ENCODE measurements at regions not wholly inside any gene's neighbourhood (a gene's known extent, or its start where the extent isn't known, plus 50 kb on each side); places are given as distances from the start of the nearest gene placed in this dataset.

DNA sequence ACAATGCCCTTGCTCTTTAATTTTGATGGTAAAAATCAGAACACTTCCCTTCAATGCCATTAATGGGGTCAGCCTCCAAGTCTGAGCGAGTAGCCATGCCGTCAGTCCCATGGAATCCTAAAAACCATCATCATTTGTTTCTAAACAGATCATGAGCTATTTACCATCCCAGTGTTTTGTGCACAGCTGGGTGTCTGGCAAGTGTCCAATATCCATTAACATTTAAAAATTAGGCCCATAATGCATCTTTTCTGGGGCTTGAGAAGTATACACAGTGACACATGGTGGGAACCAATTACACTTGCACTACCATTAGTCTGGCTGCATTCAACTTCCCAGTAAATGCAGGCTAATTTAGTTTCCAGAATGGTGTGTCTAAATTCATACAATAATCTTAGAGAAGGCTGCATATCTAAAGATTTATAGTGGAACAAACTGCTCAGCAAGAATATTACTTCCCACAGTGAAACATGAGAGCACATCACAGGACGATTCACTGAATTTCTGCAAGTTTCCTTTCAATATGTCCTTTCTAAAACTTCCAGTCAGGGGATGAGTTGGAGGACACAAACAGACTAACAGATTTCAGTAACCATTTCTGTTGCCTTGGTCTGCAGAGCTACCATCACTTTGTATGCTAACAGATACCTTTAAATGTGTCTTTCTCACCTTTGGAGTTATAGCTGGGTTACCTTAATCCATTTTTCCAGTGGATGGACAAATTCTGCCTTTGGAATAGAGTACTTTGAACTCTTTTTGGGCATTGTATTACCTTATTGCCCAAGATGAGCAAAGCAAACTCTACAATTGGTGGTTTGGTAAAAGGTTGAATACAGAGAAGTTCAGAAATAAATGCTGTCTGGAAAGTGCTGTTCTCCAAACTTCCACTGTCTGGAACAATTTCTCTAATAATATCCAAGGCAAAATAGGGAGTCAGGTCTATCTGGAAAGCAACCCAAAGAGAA is 258.0 kb downstream of the PTBP2 start:
- peaks cover 0 to 2% of the 10 kb centered on the region in 2 experiments; a peak in 1 of 5 replicates for H3K9me3 Mint-ChIP-seq
- H3K18ac ChIP-seq (ENCODE audit: insufficient read length, low read depth, low read length), result no peak overlapping the region
- no peaks in the 10 kb centered on the region; the same call in 1 of the 2 replicates for H3K4me1 ChIP-seq (ENCODE audit: insufficient read depth, low read length)
- H4K91ac ChIP-seq (ENCODE audit: insufficient read length, low read depth, low read length), result no peak overlapping the region
- H4K8ac ChIP-seq (replicated peaks; ENCODE audit: insufficient read length, low read depth, low read length), result no peak overlapping the region
- no peak overlapping the region for H4K5ac ChIP-seq (ENCODE audit: insufficient read length, low read depth, low read length)
- no peak overlapping the region for H3K4me3 Mint-ChIP-seq
- H2BK12ac ChIP-seq (ENCODE audit: insufficient read length, low read depth, low read length), result no peak overlapping the region
- H3K4me1 Mint-ChIP-seq, result peaks cover 10 to 11% of the 10 kb centered on the region in 2 experiments; a peak in 3 of 4 replicates
- H3K79me2 ChIP-seq (ENCODE audit: insufficient read depth, low read length), result no peaks in the 10 kb centered on the region
- no CpG with 5 or more reads among the region's 3 CpGs for WGBS (ENCODE audit: extremely low coverage, insufficient read length, low lambda C conversion rate)
- no peak overlapping the region for H2AFZ ChIP-seq (ENCODE audit: low read length)
- H3K27ac Mint-ChIP-seq, result no peak overlapping the region
- no peak overlapping the region for H3K14ac ChIP-seq (ENCODE audit: insufficient read depth, low read length)
- no peak overlapping the region for H3K27ac ChIP-seq (ENCODE audit: insufficient read length, low read depth, low read length)
- no peaks in the 10 kb centered on the region for H3K23me2 ChIP-seq (ENCODE audit: insufficient read length, low read depth, low read length, poor library complexity, severe bottlenecking)
- H3K9ac ChIP-seq (ENCODE audit: extremely low read depth, insufficient read length, low read length), result no peak overlapping the region
- no peak overlapping the region for H2BK15ac ChIP-seq (ENCODE audit: low read depth, low read length)
- DNase-seq, result no peak
- H3K4me2 ChIP-seq (ENCODE audit: insufficient read depth, insufficient read length, low read length), result peak overlapping the region; percentile 11
- no peaks in the 10 kb centered on the region for H3K27me3 Mint-ChIP-seq (ENCODE audit: low read depth)
- H2BK20ac ChIP-seq (ENCODE audit: low read depth, low read length, poor library complexity, severe bottlenecking), result no peak overlapping the region
- H3K9me3 ChIP-seq (ENCODE audit: control insufficient read depth, low read depth, low read length), result no peaks in the 10 kb centered on the region
- no peak overlapping the region for H2BK5ac ChIP-seq (ENCODE audit: insufficient read length, low read length)
- H2AK5ac ChIP-seq (ENCODE audit: insufficient read length, low read length), result no peak overlapping the region
- no peak overlapping the region for H3T11ph ChIP-seq (ENCODE audit: low read length)
- TF ChIP-seq, protein P1, sequence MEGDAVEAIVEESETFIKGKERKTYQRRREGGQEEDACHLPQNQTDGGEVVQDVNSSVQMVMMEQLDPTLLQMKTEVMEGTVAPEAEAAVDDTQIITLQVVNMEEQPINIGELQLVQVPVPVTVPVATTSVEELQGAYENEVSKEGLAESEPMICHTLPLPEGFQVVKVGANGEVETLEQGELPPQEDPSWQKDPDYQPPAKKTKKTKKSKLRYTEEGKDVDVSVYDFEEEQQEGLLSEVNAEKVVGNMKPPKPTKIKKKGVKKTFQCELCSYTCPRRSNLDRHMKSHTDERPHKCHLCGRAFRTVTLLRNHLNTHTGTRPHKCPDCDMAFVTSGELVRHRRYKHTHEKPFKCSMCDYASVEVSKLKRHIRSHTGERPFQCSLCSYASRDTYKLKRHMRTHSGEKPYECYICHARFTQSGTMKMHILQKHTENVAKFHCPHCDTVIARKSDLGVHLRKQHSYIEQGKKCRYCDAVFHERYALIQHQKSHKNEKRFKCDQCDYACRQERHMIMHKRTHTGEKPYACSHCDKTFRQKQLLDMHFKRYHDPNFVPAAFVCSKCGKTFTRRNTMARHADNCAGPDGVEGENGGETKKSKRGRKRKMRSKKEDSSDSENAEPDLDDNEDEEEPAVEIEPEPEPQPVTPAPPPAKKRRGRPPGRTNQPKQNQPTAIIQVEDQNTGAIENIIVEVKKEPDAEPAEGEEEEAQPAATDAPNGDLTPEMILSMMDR (conservative IDR thresholded peaks at IDR 0.05), result no peak
- no peaks in the 10 kb centered on the region for H3K79me1 ChIP-seq (ENCODE audit: insufficient read depth, low read depth, low read length, poor library complexity, severe bottlenecking)
- no peaks in the 10 kb centered on the region for H4K20me1 ChIP-seq (ENCODE audit: control insufficient read depth, insufficient read depth, insufficient read length)
- H3K36me3 Mint-ChIP-seq (ENCODE audit: insufficient read depth in 1 of 3, low read depth in 3 of 3), result no peaks in the 10 kb centered on the region
- no peak overlapping the region for H3K23ac ChIP-seq (ENCODE audit: insufficient read length, low read depth, low read length)
- no peak overlapping the region for H3K56ac ChIP-seq (ENCODE audit: insufficient read length, low read depth, low read length)
- H3K27me3 ChIP-seq (ENCODE audit: insufficient read depth, low read length), result no peaks in the 10 kb centered on the region
- H2BK120ac ChIP-seq (ENCODE audit: low read depth, low read length, poor library complexity, severe bottlenecking), result no peak overlapping the region
- H3K4ac ChIP-seq (ENCODE audit: low read depth, low read length), result no peak overlapping the region

All from H9 (cell line).